ENCODE measurements at regions not wholly inside any gene's neighbourhood (a gene's known extent, or its start where the extent isn't known, plus 50 kb on each side); places are given as distances from the start of the nearest gene placed in this dataset.
"Not testable (repeated sequence)": the region's sequence is repeated elsewhere in the genome, so short reads cannot be mapped to it uniquely, and the experiment has no call there.

DNA sequence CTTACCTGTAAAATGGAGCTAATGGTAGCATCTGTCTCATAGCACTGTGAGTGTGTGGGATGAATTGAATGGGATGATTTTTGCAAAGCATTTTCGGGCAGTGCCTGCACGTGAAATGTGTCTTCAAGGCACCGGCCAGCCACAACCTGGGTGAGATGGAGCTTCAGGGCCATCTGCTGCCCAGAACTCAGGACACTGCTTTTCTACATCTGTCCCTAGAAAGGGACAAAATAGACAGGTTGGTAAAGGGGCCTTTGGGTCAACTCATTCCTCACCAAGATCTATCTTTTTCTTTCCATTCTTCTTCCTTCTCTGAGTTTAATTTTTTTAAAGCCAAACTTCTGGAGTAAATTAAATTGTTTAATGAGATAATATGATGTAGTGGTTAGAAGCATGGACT is 106.5 kb downstream of the UTP18 start:
- H3K4me1 ChIP-seq: no peaks in the 10 kb centered on the region
- no peak overlapping the region for H3K4me3 ChIP-seq
- TF ChIP-seq, protein P1, sequence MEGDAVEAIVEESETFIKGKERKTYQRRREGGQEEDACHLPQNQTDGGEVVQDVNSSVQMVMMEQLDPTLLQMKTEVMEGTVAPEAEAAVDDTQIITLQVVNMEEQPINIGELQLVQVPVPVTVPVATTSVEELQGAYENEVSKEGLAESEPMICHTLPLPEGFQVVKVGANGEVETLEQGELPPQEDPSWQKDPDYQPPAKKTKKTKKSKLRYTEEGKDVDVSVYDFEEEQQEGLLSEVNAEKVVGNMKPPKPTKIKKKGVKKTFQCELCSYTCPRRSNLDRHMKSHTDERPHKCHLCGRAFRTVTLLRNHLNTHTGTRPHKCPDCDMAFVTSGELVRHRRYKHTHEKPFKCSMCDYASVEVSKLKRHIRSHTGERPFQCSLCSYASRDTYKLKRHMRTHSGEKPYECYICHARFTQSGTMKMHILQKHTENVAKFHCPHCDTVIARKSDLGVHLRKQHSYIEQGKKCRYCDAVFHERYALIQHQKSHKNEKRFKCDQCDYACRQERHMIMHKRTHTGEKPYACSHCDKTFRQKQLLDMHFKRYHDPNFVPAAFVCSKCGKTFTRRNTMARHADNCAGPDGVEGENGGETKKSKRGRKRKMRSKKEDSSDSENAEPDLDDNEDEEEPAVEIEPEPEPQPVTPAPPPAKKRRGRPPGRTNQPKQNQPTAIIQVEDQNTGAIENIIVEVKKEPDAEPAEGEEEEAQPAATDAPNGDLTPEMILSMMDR (IDR thresholded peaks at IDR 0.05): no peak
- intact Hi-C loops (cut with DNase I): no loop called here
- H3K27ac ChIP-seq: no peak overlapping the region
- DNase-seq (no peak), ATAC-seq (no peak)
- H3K36me3 ChIP-seq: no peaks in the 10 kb centered on the region
- H3K27me3 ChIP-seq: no peaks in the 10 kb centered on the region
- no peaks in the 10 kb centered on the region for H3K9me3 ChIP-seq

DNA sequence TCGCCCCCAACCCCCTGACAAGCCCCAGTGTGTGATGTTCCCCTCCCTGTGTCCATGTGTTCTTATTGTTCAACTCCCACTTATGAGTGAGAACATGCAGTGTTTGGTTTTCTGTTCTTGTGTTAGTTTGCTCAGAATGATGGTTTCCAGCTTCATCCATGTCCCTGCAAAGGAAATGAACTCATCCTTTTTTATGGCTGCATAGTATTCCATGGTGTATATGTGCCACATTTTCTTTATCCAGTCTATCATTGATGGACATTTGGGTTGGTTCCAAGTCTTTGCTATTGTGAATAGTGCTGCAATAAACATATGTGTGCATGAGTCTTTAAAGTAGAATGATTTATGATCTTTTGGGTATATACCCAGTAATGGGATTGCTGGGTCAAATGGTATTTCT is 107.5 kb downstream of the UTP18 start:
- H3K4me1 ChIP-seq; intact Hi-C loops (cut with DNase I); H3K36me3 ChIP-seq; DNase-seq; H3K4me3 ChIP-seq; ATAC-seq; H3K27ac ChIP-seq; H3K27me3 ChIP-seq; H3K9me3 ChIP-seq: not testable (repeated sequence)

DNA sequence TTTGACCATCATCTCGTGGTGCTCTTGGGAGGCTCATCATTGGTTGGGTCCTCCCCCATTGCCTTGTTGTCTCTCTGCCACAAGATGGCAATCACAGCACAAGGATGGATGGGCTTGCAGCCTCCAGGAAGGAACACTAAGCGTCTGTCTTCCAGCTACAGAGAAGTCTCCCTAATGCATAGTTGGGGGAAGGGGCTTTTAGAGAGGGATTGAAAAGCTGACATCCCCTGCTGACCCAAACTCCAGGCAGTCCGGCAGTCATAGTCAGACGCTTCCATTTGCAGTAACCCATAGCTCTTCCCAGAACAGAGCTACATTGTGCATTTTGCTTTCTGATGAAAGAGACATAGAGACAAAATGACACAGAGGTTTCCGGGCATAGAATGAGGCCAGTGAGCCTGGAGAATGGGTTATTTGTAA is 111.4 kb downstream of the UTP18 start:
- Histone ChIP-seq H3K27ac (no peak overlapping the region), H3K4me3 (no peak overlapping the region), H3K36me3 (no peaks in the 10 kb centered on the region), H3K27me3 (no peaks in the 10 kb centered on the region), H3K9me3 (no peaks in the 10 kb centered on the region), H3K4me1 (peaks cover 0 to 5% of the 10 kb centered on the region in 2 donors)
- peak; percentile 93 for ATAC-seq
- TF ChIP-seq, protein P1 (IDR thresholded peaks at IDR 0.05): peak; percentile 40 to 45
- peak in 3 of 4 donors; percentile 6 to 63 (median 45) for DNase-seq
- intact Hi-C loops (cut with DNase I): loop anchor here in 1 of 2 donors (10.0 kb wide), 1 partner anchor 733 kb away; no protein-coding TSS in a partner anchor

DNA sequence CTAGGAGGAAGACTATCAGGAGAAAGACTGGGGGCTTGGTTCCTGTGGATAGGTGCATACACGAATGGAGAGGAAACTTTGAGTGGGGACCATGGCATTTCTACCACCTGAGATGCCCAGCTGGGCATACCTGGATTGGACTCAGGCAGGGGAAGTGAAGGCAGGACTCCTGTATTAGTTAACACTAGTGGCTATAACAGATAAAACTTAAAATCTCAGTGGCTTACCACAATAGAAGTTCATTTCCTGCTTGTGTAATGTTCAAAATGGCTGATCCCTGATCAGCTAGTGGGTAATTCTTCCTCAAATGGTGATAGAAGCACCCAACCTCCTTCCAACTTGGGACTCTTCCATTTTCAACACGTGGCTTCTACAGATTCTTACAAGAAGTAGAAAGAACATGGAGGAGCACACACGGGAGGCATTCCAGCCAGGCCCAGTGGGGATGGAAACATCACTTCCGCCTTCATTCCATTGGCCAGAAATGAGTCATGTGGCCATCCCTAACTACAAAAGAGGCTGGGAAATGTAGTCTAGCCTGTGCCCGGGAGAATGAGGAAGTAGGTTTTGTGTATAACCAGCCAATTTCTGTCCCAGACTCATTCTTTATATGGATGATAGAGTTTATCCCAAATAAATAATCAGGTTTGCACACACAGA is 112.1 kb downstream of the UTP18 start:
- Histone ChIP-seq H3K4me1 (peaks cover 0 to 5% of the 10 kb centered on the region in 2 donors), H3K9me3 (no peaks in the 10 kb centered on the region), H3K36me3 (no peaks in the 10 kb centered on the region), H3K4me3 (no peak overlapping the region), H3K27me3 (no peaks in the 10 kb centered on the region), H3K27ac (no peak overlapping the region)
- ATAC-seq: peak; percentile 80
- intact Hi-C loops (cut with DNase I): loop anchor here in 1 of 2 donors (10.0 kb wide), 1 partner anchor 732 kb away; no protein-coding TSS in a partner anchor
- TF ChIP-seq, protein P1 (IDR thresholded peaks at IDR 0.05): no peak
- peak in 1 of 4 donors; percentile 44 for DNase-seq

DNA sequence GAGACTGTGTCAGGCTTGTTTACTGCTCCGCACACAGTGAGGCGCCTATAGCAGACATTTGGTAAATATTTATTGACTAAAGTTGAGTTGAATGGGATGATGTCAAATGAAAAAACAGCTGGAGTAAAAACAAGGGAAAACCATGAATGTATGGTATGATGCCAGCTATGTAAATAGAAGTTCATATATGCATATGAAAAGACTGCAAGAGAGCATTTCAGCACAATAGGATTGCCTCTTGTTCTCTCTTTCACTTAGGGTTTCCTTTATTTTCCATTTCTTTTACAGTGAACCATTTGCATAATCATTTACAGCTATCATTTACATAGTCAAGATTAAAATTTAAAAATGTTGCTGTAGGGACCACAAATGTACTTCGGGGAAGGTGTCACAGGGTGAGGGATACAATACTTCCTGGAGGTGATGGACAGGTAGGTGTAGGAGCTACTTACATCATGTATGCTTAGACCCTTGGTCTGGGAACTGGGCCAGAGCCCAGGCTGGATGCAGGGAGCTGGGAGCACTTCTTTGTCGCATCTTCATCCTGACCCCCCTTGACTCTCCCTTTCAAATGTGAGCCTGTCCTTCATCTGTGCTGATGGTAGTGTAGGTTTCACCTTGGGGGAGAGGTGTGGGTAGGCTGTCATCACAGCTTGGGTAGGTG is 113.3 kb downstream of the UTP18 start:
- Histone ChIP-seq H3K4me1 (peaks cover 0 to 5% of the 10 kb centered on the region in 2 donors), H3K36me3 (no peaks in the 10 kb centered on the region), H3K27ac (no peak overlapping the region), H3K27me3 (no peaks in the 10 kb centered on the region), H3K9me3 (no peaks in the 10 kb centered on the region), H3K4me3 (no peak overlapping the region)
- ATAC-seq (no peak), DNase-seq (no peak)
- TF ChIP-seq, protein P1 (IDR thresholded peaks at IDR 0.05): no peak
- intact Hi-C loops (cut with DNase I): loop anchor here in 1 of 2 donors (10.0 kb wide), 1 partner anchor 731 kb away; no protein-coding TSS in a partner anchor

Measured in left lung (tissue), 4 donors.